Left hindlimb (tissue), 1 donor: ENCODE measurements at regions not wholly inside any gene's neighbourhood (a gene's known extent, or its start where the extent isn't known, plus 50 kb on each side); places are given as distances from the start of the nearest gene placed in this dataset.

Experiments used
- DNase-seq: peaks from one replicate; pipeline ENCODE4 v3.0.0-alpha.2; 2018

DNA sequence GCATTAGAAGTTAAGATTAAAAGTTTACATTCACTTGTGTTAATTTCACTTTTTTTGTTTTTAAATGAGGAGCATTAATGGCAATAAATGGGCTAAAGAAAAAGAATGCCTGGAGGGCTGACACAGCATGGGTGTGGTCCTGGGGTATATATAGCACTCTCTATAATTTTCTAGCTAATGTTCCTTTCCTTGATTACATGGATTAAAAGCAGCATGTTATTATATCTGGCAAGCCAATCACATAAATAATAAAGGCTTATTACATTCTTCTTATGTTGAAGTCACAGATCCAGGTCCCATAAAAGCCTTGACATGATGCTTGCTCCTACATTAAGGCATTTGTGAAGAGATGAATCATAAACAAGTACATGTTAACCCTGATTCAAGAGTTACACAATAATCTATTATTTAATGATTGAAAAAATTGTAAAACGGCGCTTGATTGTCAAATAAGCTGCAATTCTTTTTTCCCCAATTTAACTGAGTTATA is 91.4 kb downstream of the LYPLAL1 start:
- DNase-seq: no peak

DNA sequence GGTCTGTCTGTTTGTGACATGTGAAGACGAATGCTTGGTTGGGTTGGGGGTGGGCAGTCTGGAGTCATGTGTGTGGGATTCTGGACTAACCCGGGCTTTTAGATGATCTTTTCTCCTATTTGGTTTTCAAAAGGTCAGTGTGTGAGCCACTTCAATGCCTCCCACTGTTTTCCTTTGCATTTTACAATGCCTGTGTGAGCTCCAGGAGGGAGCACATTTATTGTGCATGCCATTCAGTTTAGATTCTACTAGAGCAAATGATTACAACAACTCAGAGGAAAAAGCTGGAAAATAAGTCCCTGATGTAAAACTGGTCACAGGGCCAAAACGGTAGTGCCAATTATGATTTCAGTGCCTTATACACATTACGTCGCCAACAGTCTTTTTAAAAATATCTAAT is 90.9 kb downstream of the LYPLAL1 start:
- no peak for DNase-seq
